Bronchial epithelial cell (primary cell): ENCODE measurements at regions not wholly inside any gene's neighbourhood (a gene's known extent, or its start where the extent isn't known, plus 50 kb on each side); places are given as distances from the start of the nearest gene placed in this dataset.

Source experiments
- DNase-seq: peaks from one replicate; pipeline ENCODE4 v3.0.0-alpha.2; 2010; ENCODE audit warnings: low read depth
- FAIRE-seq: peaks from 2 replicates; lab custom pipeline; 2011; peaks lifted over from hg19 to GRCh38; lab: Jason Lieb, UNC
- H3K27me3 ChIP-seq: 2 replicates; pipeline ENCODE4 v1.5.1; 2011; ENCODE audit warnings: low read length; ENCODE audit not compliant: control insufficient read depth, insufficient read depth
- H3K36me3 ChIP-seq: 2 replicates; pipeline ENCODE4 v1.5.1; 2011; ENCODE audit warnings: low read length; ENCODE audit not compliant: control insufficient read depth, insufficient read depth
- H3K4me3 ChIP-seq: 2 replicates; pipeline ENCODE4 v1.5.1; 2011; ENCODE audit warnings: mild to moderate bottlenecking, low read depth, low read length, control low read depth
- TF ChIP-seq, protein P1 (sequence below): IDR thresholded peaks from 2 replicates; pipeline ENCODE4 v1.5.1; 2011; ENCODE audit warnings: mild to moderate bottlenecking, moderate library complexity, low read length, control low read depth, inconsistent platforms; ENCODE audit not compliant: insufficient read depth, severe bottlenecking

DNA sequence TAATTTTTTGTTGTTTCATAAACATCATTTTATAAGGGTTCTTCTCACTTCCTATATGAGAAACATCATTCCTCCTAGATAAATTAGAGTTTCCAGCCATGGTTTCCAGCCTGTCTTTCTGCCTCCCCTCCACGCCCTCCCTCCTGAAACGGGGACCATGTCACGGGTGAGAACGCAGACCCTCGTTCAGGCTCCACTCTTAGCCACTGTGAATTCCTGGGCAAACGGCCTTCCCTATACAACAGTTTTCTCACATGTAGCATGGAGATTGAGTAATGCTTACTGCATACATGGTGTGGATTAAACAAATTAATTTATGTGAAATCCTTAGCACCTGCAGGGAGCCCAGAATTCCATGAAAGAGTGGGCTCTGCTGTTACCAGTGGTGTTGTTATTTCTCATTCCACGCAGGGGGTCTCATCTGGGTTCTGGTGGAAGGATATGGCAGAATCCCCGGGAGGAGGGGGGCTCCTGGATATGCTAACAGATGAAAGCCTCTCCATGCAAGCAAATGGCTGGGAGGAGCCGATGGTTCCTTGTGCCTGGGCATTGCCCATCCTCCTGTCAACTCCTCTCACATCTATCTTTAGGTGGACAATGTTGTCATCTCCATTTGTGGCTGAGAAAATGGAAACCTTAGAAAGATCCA lies 54.0 kb upstream of the TWIST2 start:
- peaks cover 2% of the 10 kb centered on the region for H3K27me3 ChIP-seq
- no peaks in the 10 kb centered on the region for H3K36me3 ChIP-seq
- DNase-seq = no peak
- TF ChIP-seq, protein P1, sequence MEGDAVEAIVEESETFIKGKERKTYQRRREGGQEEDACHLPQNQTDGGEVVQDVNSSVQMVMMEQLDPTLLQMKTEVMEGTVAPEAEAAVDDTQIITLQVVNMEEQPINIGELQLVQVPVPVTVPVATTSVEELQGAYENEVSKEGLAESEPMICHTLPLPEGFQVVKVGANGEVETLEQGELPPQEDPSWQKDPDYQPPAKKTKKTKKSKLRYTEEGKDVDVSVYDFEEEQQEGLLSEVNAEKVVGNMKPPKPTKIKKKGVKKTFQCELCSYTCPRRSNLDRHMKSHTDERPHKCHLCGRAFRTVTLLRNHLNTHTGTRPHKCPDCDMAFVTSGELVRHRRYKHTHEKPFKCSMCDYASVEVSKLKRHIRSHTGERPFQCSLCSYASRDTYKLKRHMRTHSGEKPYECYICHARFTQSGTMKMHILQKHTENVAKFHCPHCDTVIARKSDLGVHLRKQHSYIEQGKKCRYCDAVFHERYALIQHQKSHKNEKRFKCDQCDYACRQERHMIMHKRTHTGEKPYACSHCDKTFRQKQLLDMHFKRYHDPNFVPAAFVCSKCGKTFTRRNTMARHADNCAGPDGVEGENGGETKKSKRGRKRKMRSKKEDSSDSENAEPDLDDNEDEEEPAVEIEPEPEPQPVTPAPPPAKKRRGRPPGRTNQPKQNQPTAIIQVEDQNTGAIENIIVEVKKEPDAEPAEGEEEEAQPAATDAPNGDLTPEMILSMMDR = no peak
- H3K4me3 ChIP-seq = no peak overlapping the region
- no peak for FAIRE-seq

DNA sequence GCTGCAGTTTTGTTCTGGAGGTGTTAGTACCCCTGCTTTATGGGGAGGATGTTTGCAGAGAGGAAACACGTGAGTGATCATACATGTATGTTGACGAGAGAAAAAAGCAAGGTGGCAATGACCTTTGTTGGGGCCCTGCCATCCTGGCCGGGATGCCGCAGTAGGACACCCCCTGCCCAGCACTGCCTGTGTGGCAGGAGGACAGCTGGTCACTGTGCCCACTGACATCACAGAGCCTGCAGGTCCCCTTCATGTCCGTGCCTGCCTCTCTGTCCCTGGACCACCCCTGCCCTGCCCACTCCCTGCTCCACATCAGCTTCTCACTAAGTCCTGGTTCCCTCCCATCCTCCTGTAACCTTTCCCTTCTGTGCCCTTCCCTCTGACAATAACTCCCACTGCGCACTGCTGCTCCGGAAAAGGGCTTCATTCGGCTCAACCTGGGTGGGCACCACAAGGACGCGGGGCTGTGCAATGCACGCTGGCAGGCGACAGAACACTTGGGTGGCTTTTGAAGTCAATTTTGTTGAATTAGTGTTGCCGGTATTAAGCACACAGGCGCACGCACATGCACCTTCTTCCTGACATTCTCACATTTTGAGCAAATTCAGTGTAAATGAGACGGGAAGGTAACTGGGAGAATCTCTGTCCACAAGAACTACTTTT lies 51.5 kb upstream of the TWIST2 start:
- no peaks in the 10 kb centered on the region for H3K36me3 ChIP-seq
- TF ChIP-seq, protein P1 = no peak
- H3K27me3 ChIP-seq = no peaks in the 10 kb centered on the region
- DNase-seq = no peak
- no peak overlapping the region for H3K4me3 ChIP-seq
- peak; percentile 83 for FAIRE-seq

DNA sequence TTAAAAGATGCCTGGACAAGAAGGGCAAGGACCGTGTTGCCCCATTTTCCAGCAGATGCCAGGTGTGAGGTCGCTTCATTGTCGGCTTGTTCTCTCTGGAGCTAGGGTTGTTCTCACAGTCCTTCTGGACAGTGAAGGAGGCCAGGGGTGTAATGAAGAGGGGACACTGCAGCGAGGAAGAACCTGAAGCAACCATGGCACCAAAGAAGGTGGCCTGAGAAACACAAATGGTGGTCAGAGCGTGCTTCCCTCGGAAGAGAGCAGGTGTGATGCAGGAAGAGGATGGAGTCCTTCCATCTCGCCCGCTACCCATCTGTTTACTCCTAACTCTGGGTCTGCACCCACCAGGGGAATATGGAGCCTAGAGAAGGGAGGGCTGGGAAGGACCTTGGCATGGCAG lies 50.3 kb upstream of the TWIST2 start:
- FAIRE-seq = no peak
- TF ChIP-seq, protein P1 = no peak
- no peak for DNase-seq
- no peaks in the 10 kb centered on the region for H3K27me3 ChIP-seq
- H3K4me3 ChIP-seq = no peak overlapping the region
- H3K36me3 ChIP-seq = no peaks in the 10 kb centered on the region
